K562 (cell line): ENCODE measurements at regions not wholly inside any gene's neighbourhood (a gene's known extent, or its start where the extent isn't known, plus 50 kb on each side); places are given as distances from the start of the nearest gene placed in this dataset.

Source experiments
- ATAC-seq: fragments of 200-7000 bp; cut with Tn5 transposase; 3 replicates; pipeline ENCODE4 v1.9.1; 2020; ENCODE audit warnings: moderate library complexity
- BruUV-seq: library from RNA; stranded (reverse); fragments of 400-500 nt; replicated peaks from 2 replicates; lab custom pipeline; 2021; lab: Mats Ljungman, UMichigan
- CTCF ChIA-PET: fragments of 300-600 bp; formaldehyde crosslinking; extraction: SDS; loops from one replicate; lab custom pipeline; 2021; ENCODE audit warnings: low intra/inter-chr PET ratio; lab: Yijun Ruan, JAX
- POLR2A ChIA-PET: fragments of 300-600, 350-650 bp; sonication (Branson Sonifier 250); formaldehyde crosslinking; extraction: SDS; loops from one replicate; lab custom pipeline; 2021; ENCODE audit warnings: antibody characterized with exemption, inconsistent platforms; lab: Yijun Ruan, JAX
- DNase-seq, 4 experiments: peaks; one replicate each; pipeline versions ENCODE4 v3.0.0 to v3.0.0-alpha.2; 2011 to 2018; ENCODE audit warnings: low spot score in 3 of 4, mixed read lengths in 3 of 4; ENCODE audit errors: extremely low read depth in 1 of 4
- FAIRE-seq: peaks from 2 replicates; lab custom pipeline; 2011; peaks lifted over from hg19 to GRCh38; lab: Jason Lieb, UNC
- H2AFZ ChIP-seq: 2 replicates; pipeline ENCODE4 v1.6.0; 2011; ENCODE audit warnings: low read depth, low read length, control low read depth, inconsistent platforms
- H3K27ac ChIP-seq: fragments of 200-600 bp; 3 replicates; pipeline ENCODE4 v1.8.0; 2011; ENCODE audit warnings: low read depth, mild to moderate bottlenecking, control low read depth, inconsistent platforms, low read length, moderate library complexity, mixed read lengths; ENCODE audit errors: extremely low read depth
- H3K27me3 ChIP-seq, 2 experiments: fragments of 300-600 bp in 1 of 2; 2 replicates in 1 of 2; 3 replicates in 1 of 2; pipeline versions ENCODE4 v1.6.0 to v1.8.0; 2011; ENCODE audit warnings: inconsistent platforms in 2 of 2, low read length in 2 of 2, mild to moderate bottlenecking in 1 of 2, mixed read lengths in 1 of 2, moderate library complexity in 1 of 2; ENCODE audit not compliant: control insufficient read depth in 2 of 2, insufficient read depth in 2 of 2
- H3K36me3 ChIP-seq: fragments of 300-600 bp; 3 replicates; pipeline ENCODE4 v1.8.0; 2011; ENCODE audit warnings: mild to moderate bottlenecking, low read length, inconsistent platforms; ENCODE audit not compliant: control insufficient read depth, insufficient read depth
- H3K4me1 ChIP-seq, 2 experiments: fragments of 200-600 bp in 1 of 2; replicated peaks in 1 of 2; 2 replicates in 1 of 2; 3 replicates in 1 of 2; pipeline versions ENCODE4 v1.5.1 to v1.8.0; 2011; ENCODE audit warnings: inconsistent platforms in 2 of 2, low read length in 2 of 2, mild to moderate bottlenecking in 1 of 2, mixed read lengths in 1 of 2, moderate library complexity in 1 of 2; ENCODE audit not compliant: control insufficient read depth in 2 of 2, insufficient read depth in 2 of 2
- H3K4me2 ChIP-seq: 2 replicates; pipeline ENCODE4 v1.6.1; 2011; ENCODE audit warnings: low read length, control low read depth, inconsistent platforms, mixed read lengths; ENCODE audit not compliant: insufficient read depth
- H3K4me3 ChIP-seq: fragments of 200-600 bp; sonication (generic), shearing (Covaris generic); 2 replicates; pipeline ENCODE4 v1.5.1; 2016; ENCODE audit warnings: control low read depth, inconsistent platforms
- H3K79me2 ChIP-seq: fragments of 200-600 bp; 3 replicates; pipeline ENCODE4 v1.8.0; 2011; ENCODE audit warnings: low read length, inconsistent platforms; ENCODE audit not compliant: control insufficient read depth, insufficient read depth
- H3K9ac ChIP-seq, 2 experiments: 2 replicates each; pipeline versions ENCODE4 v1.6.0 to v1.6.1; 2011; ENCODE audit warnings: low read depth in 2 of 2, low read length in 2 of 2, control low read depth in 1 of 2, inconsistent platforms in 1 of 2, mild to moderate bottlenecking in 1 of 2, mixed read lengths in 1 of 2; ENCODE audit not compliant: insufficient read depth in 1 of 2
- H3K9me1 ChIP-seq: one replicate; pipeline ENCODE4 v1.6.0; 2011; ENCODE audit warnings: inconsistent platforms, mild to moderate bottlenecking, low read length, moderate library complexity; ENCODE audit not compliant: control insufficient read depth, insufficient read depth
- H3K9me3 ChIP-seq: replicated peaks from 2 replicates; pipeline ENCODE4 v1.5.1; 2011; ENCODE audit warnings: low read depth, low read length, inconsistent platforms; ENCODE audit not compliant: control insufficient read depth, insufficient read depth
- H4K20me1 ChIP-seq: replicated peaks from 2 replicates; pipeline ENCODE4 v1.6.1; 2011; ENCODE audit warnings: low read length, inconsistent platforms, mixed read lengths; ENCODE audit not compliant: control insufficient read depth, insufficient read depth
- BCOR ChIP-seq: fragments of 450-650 bp; IDR thresholded peaks from 2 replicates; pipeline ENCODE4 v1.6.1; 2016
- CBFA2T3 ChIP-seq: fragments of 450-650 bp; IDR thresholded peaks from 2 replicates; pipeline ENCODE4 v1.6.1; 2017
- NFATC3 ChIP-seq: fragments of 450-650 bp; IDR thresholded peaks from 2 replicates; pipeline ENCODE4 v1.6.1; 2017; ENCODE audit warnings: mild to moderate bottlenecking
- NR2C2 ChIP-seq, 2 experiments: fragments of 200-800 bp in 1 of 2; sonication (Bioruptor generic) in 1 of 2; sonication (generic) in 1 of 2; formaldehyde crosslinking in 1 of 2; IDR thresholded peaks; 2 replicates each; pipeline versions ENCODE4 v1.6.1 to v1.8.0; 2016 to 2022; ENCODE audit warnings: mild to moderate bottlenecking in 1 of 2, missing compliant biosample characterization in 1 of 2, missing genetic modification characterization in 1 of 2, missing genetic modification reagents in 1 of 2
- RB1 ChIP-seq: fragments of 450-650 bp; IDR thresholded peaks from 2 replicates; pipeline ENCODE4 v1.6.1; 2017; ENCODE audit warnings: low read depth, mild to moderate bottlenecking
- SMAD3 ChIP-seq: fragments of 450-650 bp; formaldehyde crosslinking; conservative IDR thresholded peaks from 2 replicates; pipeline ENCODE4 v1.4.0; 2020; ENCODE audit warnings: mild to moderate bottlenecking
- ZNF347 ChIP-seq: fragments of 450-650 bp; formaldehyde crosslinking; IDR thresholded peaks from 2 replicates; pipeline ENCODE4 v1.4.0; 2020; ENCODE audit warnings: low read depth, mild to moderate bottlenecking, moderate library complexity
- ZNF589 ChIP-seq: fragments of 200-800 bp; sonication (Bioruptor generic); IDR thresholded peaks from 2 replicates; pipeline ENCODE4 v1.6.1; 2016; ENCODE audit warnings: low read depth, missing genetic modification characterization, missing compliant biosample characterization
- WGBS: fragments of 100-300 bp; shearing (Covaris generic); methylation state at CpG from one replicate; pipeline ENCODE4 v1.1.6; 2016; ENCODE audit warnings: low coverage, mixed read lengths; ENCODE audit not compliant: insufficient coverage; ENCODE audit errors: missing lambda C conversion rate; 5-methylcytosine and 5-hydroxymethylcytosine counted together
- in situ Hi-C: fragments of 300-500 bp; cut with MboI; formaldehyde crosslinking; loops from 4 replicates; pipeline ENCODE4 v1.15.0; 2018; ENCODE audit warnings: inconsistent platforms, mixed read lengths
- intact Hi-C: fragments of 100-400 bp; cut with micrococcal nuclease; formaldehyde crosslinking; loops from 2 replicates; pipeline ENCODE4 v1.14.2; 2022
- TF ChIP-seq, protein P1 (sequence below): conservative IDR thresholded peaks from 2 replicates; pipeline ENCODE4 v1.6.1; 2011; ENCODE audit warnings: low read depth, mild to moderate bottlenecking, low read length; ENCODE audit not compliant: control insufficient read depth

DNA sequence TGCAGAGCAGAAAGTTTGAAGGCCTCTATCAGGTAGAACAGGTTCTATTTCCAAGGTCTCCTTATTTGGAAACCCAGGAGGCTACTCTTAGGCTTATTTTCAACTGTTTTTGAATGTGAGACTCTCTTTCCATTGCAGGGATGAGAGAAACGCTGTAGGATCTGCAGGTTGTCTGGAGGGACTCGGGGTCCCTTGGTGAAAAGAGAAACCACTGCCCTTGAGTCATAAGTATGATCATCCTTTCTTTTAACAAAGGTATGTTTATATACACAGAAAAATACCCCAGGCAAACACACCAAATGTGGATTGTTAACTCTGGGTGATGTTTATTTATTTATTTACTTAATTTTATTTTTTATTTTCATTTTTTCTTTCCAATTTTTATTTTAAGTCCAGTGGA lies 57.8 kb upstream of the MAX start (continued):
- TF ChIP-seq ZNF347 (CRISPR knock-in tag) (no peak), NFATC3 (no peak), RB1 (no peak), BCOR (no peak), ZNF589 (no peak)
- TF ChIP-seq, protein P1, sequence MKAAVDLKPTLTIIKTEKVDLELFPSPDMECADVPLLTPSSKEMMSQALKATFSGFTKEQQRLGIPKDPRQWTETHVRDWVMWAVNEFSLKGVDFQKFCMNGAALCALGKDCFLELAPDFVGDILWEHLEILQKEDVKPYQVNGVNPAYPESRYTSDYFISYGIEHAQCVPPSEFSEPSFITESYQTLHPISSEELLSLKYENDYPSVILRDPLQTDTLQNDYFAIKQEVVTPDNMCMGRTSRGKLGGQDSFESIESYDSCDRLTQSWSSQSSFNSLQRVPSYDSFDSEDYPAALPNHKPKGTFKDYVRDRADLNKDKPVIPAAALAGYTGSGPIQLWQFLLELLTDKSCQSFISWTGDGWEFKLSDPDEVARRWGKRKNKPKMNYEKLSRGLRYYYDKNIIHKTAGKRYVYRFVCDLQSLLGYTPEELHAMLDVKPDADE = no peak
- TF ChIP-seq, all 486 proteins: peak for 0

DNA sequence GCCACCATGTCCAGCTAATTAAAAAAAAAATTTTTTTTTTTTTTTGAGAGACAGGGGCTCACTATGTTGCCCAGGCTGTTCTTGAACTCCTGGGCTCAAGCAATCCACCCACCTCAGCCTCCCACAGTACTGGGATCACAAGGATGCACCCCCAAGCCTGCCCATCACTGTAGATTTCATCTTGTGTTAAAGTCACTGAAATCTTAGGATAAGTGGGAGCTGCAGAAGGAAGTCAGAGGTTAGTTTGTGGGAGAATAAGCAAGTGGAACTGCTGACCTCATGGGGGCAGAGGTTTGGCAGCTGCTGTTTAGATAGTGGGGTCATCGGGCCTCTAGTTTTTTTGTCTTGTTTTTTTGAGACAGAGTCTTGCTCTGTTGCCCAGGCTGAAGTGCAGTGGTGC lies 59.7 kb upstream of the MAX start:
- ChIA-PET POLR2A (interaction anchor here (0.7 kb wide), 1 partner anchor 84 kb away, joined by 3 read pairs; no protein-coding TSS in a partner anchor), CTCF (no interaction called here)
- Histone ChIP-seq H3K4me2 (no peak overlapping the region), H3K27me3 (no peaks in the 10 kb centered on the region), H2AFZ (peak overlapping the region; percentile 32; the same call in 1 of the 2 replicates), H3K4me1 (no peaks in the 10 kb centered on the region), H3K36me3 (no peaks in the 10 kb centered on the region), H3K4me3 (no peak overlapping the region), H3K9me1 (no peaks in the 10 kb centered on the region), H3K9me3 (no peaks in the 10 kb centered on the region), H3K79me2 (no peaks in the 10 kb centered on the region), H4K20me1 (no peaks in the 10 kb centered on the region), H3K27ac (no peak overlapping the region), H3K9ac (no peak overlapping the region)
- no peak for TF ChIP-seq NR2C2 (CRISPR knock-in tag; IDR thresholded peaks at IDR 0.05)
- 0 out of 2 replicates have a peak, but pooled peaks have one; percentile 16 for TF ChIP-seq NR2C2 (tag; IDR thresholded peaks at IDR 0.05)
- TF ChIP-seq SMAD3 (CRISPR knock-in tag) = no peak
- peak; percentile 29; the same call in 1 of the 2 replicates for TF ChIP-seq CBFA2T3
- 8% methylated on average over 1 of the region's 1 CpG for whole genome bisulfite sequencing
- intact Hi-C loops = loop anchor here (5.0 to 10.0 kb wide), 5 partner anchors 60 to 913 kb away; no protein-coding TSS in a partner anchor
- ATAC-seq = no peak
- in situ Hi-C loops = loop anchor here (10.0 to 25.0 kb wide), 3 partner anchors 675 to 900 kb away; no protein-coding TSS in a partner anchor
- BruUV-seq = no TSS peak
- no peak for FAIRE-seq
- DNase-seq = peak in 1 of 4 experiments; percentile 14
